ENCODE measurements at regions not wholly inside any gene's neighbourhood (a gene's known extent, or its start where the extent isn't known, plus 50 kb on each side); places are given as distances from the start of the nearest gene placed in this dataset.

DNA sequence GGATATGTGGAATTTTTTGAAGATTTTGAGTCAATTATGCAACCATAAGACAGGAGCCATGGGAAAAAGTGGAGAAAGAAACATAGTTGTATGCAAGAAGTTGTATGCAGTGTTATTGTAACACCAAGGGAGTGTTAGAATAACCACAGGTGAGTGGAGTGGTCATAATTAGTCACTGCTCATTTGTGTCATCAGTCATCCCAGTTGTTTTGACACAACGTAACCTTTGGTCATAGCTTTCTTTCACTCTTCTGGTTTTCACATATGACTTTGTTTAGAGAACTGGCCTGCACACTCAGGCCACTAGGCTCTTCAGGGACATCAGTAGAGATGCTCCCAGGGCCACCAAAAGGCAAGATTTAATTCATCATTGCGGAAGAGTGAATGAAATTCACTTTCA lies 158.7 kb upstream of the HMHB1 start (continued):
- TF ChIP-seq, protein P1, sequence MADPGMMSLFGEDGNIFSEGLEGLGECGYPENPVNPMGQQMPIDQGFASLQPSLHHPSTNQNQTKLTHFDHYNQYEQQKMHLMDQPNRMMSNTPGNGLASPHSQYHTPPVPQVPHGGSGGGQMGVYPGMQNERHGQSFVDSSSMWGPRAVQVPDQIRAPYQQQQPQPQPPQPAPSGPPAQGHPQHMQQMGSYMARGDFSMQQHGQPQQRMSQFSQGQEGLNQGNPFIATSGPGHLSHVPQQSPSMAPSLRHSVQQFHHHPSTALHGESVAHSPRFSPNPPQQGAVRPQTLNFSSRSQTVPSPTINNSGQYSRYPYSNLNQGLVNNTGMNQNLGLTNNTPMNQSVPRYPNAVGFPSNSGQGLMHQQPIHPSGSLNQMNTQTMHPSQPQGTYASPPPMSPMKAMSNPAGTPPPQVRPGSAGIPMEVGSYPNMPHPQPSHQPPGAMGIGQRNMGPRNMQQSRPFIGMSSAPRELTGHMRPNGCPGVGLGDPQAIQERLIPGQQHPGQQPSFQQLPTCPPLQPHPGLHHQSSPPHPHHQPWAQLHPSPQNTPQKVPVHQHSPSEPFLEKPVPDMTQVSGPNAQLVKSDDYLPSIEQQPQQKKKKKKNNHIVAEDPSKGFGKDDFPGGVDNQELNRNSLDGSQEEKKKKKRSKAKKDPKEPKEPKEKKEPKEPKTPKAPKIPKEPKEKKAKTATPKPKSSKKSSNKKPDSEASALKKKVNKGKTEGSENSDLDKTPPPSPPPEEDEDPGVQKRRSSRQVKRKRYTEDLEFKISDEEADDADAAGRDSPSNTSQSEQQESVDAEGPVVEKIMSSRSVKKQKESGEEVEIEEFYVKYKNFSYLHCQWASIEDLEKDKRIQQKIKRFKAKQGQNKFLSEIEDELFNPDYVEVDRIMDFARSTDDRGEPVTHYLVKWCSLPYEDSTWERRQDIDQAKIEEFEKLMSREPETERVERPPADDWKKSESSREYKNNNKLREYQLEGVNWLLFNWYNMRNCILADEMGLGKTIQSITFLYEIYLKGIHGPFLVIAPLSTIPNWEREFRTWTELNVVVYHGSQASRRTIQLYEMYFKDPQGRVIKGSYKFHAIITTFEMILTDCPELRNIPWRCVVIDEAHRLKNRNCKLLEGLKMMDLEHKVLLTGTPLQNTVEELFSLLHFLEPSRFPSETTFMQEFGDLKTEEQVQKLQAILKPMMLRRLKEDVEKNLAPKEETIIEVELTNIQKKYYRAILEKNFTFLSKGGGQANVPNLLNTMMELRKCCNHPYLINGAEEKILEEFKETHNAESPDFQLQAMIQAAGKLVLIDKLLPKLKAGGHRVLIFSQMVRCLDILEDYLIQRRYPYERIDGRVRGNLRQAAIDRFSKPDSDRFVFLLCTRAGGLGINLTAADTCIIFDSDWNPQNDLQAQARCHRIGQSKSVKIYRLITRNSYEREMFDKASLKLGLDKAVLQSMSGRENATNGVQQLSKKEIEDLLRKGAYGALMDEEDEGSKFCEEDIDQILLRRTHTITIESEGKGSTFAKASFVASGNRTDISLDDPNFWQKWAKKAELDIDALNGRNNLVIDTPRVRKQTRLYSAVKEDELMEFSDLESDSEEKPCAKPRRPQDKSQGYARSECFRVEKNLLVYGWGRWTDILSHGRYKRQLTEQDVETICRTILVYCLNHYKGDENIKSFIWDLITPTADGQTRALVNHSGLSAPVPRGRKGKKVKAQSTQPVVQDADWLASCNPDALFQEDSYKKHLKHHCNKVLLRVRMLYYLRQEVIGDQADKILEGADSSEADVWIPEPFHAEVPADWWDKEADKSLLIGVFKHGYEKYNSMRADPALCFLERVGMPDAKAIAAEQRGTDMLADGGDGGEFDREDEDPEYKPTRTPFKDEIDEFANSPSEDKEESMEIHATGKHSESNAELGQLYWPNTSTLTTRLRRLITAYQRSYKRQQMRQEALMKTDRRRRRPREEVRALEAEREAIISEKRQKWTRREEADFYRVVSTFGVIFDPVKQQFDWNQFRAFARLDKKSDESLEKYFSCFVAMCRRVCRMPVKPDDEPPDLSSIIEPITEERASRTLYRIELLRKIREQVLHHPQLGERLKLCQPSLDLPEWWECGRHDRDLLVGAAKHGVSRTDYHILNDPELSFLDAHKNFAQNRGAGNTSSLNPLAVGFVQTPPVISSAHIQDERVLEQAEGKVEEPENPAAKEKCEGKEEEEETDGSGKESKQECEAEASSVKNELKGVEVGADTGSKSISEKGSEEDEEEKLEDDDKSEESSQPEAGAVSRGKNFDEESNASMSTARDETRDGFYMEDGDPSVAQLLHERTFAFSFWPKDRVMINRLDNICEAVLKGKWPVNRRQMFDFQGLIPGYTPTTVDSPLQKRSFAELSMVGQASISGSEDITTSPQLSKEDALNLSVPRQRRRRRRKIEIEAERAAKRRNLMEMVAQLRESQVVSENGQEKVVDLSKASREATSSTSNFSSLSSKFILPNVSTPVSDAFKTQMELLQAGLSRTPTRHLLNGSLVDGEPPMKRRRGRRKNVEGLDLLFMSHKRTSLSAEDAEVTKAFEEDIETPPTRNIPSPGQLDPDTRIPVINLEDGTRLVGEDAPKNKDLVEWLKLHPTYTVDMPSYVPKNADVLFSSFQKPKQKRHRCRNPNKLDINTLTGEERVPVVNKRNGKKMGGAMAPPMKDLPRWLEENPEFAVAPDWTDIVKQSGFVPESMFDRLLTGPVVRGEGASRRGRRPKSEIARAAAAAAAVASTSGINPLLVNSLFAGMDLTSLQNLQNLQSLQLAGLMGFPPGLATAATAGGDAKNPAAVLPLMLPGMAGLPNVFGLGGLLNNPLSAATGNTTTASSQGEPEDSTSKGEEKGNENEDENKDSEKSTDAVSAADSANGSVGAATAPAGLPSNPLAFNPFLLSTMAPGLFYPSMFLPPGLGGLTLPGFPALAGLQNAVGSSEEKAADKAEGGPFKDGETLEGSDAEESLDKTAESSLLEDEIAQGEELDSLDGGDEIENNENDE (IDR thresholded peaks at IDR 0.05; ENCODE audit: insufficient replicate concordance, low read length): no peak
- TF ChIP-seq, protein P2, sequence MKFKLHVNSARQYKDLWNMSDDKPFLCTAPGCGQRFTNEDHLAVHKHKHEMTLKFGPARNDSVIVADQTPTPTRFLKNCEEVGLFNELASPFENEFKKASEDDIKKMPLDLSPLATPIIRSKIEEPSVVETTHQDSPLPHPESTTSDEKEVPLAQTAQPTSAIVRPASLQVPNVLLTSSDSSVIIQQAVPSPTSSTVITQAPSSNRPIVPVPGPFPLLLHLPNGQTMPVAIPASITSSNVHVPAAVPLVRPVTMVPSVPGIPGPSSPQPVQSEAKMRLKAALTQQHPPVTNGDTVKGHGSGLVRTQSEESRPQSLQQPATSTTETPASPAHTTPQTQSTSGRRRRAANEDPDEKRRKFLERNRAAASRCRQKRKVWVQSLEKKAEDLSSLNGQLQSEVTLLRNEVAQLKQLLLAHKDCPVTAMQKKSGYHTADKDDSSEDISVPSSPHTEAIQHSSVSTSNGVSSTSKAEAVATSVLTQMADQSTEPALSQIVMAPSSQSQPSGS (IDR thresholded peaks at IDR 0.05; ENCODE audit: low read length): no peak
- no peak for TF ChIP-seq SP1 (IDR thresholded peaks at IDR 0.05; ENCODE audit: low read depth, low read length)
- TF ChIP-seq ASH2L (IDR thresholded peaks at IDR 0.05; ENCODE audit: low read length): no peak
- TF ChIP-seq CTBP2 (IDR thresholded peaks at IDR 0.05; ENCODE audit: borderline replicate concordance, insufficient read depth, insufficient read length, low read length): no peak
- TF ChIP-seq GTF2F1 (IDR thresholded peaks at IDR 0.05; ENCODE audit: borderline replicate concordance, low read depth, low read length): no peak
- no peak for TF ChIP-seq YY1 (IDR thresholded peaks at IDR 0.05; ENCODE audit: low read depth, low read length)
- TF ChIP-seq RAD21 (IDR thresholded peaks at IDR 0.05 in 1 of 2, conservative IDR thresholded peaks at IDR 0.05 in 1 of 2; ENCODE audit: low read depth in 2 of 2, low read length in 2 of 2): no peak
- TF ChIP-seq ZNF274 (IDR thresholded peaks at IDR 0.05; ENCODE audit: borderline replicate concordance, extremely low read depth, low read length): no peak
- TF ChIP-seq SP2 (IDR thresholded peaks at IDR 0.05; ENCODE audit: low read length): no peak
- no peak for TF ChIP-seq SUZ12 (IDR thresholded peaks at IDR 0.05; ENCODE audit: low read length)
